ENCODE measurements at regions not wholly inside any gene's neighbourhood (a gene's known extent, or its start where the extent isn't known, plus 50 kb on each side); places are given as distances from the start of the nearest gene placed in this dataset.
"Not testable (repeated sequence)": the region's sequence is repeated elsewhere in the genome, so short reads cannot be mapped to it uniquely, and the experiment has no call there.

- DNase-seq (ENCODE audit: low read depth in 2 of 2), result no peak
Measured at GRCh38 chr4:164591666-164592065, 162.3 kb upstream of the SMIM31 start.

- DNase-seq (ENCODE audit: low read depth in 2 of 2), result no peak
Measured at GRCh38 chr4:164595751-164596150, 158.2 kb upstream of the SMIM31 start.

DNA sequence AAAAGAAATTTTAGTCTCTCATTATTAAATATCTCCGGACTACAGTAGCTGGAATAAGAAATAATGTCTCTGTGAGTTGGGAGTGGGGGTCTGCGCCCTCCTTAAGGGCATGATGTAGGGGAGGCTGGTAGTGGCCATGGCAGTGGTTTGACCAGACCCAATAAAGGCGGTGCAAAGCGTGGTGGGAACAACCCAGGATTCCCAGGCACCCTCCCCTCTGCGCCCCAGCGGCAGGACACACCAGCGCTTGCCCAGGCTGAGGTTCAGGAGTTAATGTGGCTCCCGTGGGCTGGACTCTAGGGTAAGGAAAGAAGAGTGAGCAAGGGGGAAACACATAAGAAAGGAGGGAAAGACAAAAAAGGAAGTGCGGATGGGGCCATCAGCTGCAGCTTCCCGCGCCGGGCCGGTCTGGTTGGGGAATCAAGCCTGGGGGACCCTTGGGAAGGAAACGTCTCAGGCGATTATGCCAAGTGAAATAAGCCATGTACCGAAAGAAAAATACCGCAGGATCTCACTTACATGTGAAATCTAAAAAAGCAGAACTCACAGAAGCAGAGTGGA lies 157.5 kb upstream of the SMIM31 start:
- DNase-seq (ENCODE audit: low read depth in 2 of 2), result no peak

DNA sequence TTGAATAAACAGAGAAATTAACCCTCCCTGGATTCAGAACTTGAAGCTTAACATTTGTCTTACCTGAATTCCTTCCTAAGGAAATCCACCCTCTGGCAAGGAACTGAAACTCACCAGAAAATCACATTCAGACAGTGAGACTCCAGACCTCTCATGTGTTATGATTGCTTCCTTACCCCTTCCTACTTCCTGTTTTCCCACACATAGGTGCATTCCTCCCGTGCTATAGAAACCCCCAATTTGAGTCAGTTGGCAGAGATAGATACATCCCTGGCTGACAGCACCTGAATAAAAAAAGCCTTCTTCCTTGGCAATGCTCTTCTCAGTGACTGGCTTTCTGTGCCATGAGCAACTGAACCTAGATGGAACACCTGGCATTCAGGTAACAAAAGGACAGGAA lies 157.0 kb upstream of the SMIM31 start:
- no peak for DNase-seq (ENCODE audit: low read depth in 2 of 2)

- no peak for DNase-seq (ENCODE audit: low read depth in 2 of 2)
Measured at GRCh38 chr4:164601653-164602052, 152.3 kb upstream of the SMIM31 start.

- not testable (repeated sequence) for DNase-seq (ENCODE audit: low read depth in 2 of 2)
Measured at GRCh38 chr4:164605791-164606190, 148.1 kb upstream of the SMIM31 start.

DNA sequence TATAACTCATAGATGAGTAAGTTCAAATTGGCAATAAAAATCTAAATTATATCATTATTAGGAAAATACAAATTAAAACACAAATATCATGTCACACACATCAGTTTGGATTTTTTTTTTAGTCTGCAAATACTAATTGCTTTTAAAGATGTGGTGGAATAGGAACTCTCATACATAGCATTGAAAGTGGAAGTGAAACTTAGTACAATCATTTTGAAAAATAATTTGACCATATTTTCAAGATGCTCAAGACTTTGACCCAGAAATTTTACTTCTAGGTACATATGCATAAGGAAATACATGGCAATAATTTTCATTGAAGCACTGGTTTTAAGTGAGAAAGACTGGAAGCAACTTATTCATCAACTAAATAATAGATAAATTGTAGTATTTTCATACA lies 147.5 kb upstream of the SMIM31 start:
- DNase-seq (ENCODE audit: low read depth in 2 of 2), result no peak

DNA sequence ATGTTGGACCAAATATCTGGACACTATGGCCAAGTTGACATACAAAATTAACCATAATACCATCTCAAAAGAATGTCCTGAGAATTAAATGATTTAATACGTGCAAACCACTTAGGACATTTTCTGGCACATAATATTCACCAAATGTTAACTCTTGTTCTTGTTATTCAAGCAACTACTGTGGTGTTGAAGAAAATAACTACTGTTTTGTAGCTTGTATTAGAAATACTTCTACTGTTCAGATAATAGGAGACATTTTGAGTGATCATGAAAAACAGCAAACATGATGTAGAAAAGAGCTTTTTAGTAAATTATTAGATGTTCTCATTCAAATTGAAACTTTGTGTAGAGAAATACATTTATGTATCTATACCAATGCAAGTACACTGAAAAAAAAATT lies 140.7 kb upstream of the SMIM31 start:
- DNase-seq (ENCODE audit: low read depth in 2 of 2), result no peak

GRCh38 chr4:164613792-164614191 lies 140.1 kb upstream of the SMIM31 start:
- DNase-seq (ENCODE audit: low read depth in 2 of 2), result no peak

DNA sequence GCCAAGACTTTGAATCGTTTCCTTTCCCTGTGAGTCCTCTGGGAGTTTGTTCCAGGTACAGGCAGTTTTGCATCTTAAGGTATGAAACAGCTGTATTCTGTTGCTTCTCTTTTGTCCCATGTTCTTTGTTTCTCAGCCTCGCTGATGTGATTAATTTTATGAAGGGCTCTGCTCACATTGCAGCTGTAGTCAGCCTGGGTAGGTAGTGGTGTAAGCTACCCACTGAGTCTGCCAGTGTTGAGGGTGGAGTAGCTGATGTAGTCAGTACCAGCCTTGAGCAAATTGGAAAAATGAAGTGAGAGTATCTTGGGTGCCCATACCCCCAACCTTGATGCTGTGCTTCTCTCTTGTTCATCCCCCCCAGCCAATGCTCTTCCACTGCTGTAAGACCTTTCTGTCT lies 139.6 kb upstream of the SMIM31 start:
- DNase-seq (ENCODE audit: low read depth in 2 of 2), result no peak

DNA sequence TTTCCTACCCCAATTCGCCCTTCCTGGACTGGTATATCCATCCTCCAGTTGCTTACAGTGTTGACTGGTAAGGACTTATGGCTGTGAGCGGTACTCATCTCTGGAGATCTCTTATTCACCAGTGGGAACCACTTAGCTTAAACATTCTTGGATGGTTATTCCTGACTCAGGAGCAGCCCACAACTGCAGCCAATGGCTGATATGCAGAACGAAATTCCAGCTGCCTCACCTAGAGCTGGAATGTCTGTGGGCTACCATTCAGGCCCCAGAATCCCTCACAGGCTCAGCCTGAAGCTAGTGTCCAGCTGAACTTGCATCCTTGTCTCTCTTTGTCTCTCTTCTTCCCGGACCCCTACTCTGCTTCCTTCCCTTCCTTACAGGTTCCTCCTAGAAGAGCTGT lies 138.9 kb upstream of the SMIM31 start:
- no peak for DNase-seq (ENCODE audit: low read depth in 2 of 2)

DNA sequence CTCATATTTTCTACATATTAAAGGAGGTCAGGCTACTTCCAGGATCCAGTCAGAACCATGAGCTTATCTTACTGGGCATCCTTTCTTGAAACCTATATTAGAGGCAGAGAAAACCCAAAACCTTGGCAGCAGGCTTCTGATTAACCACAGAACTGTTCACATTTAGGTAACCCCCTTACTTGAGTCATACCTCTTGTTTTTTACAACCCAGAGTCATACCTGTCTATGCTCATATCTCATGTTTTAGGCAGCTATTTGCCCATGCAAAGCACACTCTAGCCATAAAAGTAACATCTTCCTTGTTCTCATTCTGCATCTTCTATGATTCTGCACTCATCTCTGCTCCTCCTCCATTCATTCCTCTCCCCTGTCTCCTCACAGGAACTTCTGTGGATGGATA lies 138.0 kb upstream of the SMIM31 start:
- no peak for DNase-seq (ENCODE audit: low read depth in 2 of 2)

GRCh38 chr4:164616961-164617360 lies 137.0 kb upstream of the SMIM31 start:
- no peak for DNase-seq (ENCODE audit: low read depth in 2 of 2)

DNA sequence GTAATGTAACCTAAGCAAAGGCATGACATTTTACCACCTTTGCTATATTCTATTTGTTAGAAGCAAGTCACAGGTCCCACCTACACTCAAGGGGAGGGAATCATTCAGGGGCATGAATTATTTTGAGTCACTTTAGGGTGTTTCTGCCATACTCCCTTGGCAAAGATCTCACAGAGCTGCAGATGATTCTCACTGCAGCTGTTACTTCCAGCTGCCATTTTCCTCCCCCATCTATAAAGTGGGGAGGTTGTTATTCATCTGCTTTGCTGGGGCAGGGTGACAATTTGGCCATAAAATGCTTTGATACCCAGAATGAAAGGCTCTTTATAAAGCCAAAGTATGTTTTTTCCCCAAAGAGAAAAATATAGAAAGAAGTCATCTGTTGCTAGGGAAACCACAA lies 136.5 kb upstream of the SMIM31 start:
- DNase-seq (ENCODE audit: low read depth in 2 of 2), result no peak

- DNase-seq (ENCODE audit: low read depth in 2 of 2), result no peak
Measured at GRCh38 chr4:164617911-164618310, 136.0 kb upstream of the SMIM31 start.

DNA sequence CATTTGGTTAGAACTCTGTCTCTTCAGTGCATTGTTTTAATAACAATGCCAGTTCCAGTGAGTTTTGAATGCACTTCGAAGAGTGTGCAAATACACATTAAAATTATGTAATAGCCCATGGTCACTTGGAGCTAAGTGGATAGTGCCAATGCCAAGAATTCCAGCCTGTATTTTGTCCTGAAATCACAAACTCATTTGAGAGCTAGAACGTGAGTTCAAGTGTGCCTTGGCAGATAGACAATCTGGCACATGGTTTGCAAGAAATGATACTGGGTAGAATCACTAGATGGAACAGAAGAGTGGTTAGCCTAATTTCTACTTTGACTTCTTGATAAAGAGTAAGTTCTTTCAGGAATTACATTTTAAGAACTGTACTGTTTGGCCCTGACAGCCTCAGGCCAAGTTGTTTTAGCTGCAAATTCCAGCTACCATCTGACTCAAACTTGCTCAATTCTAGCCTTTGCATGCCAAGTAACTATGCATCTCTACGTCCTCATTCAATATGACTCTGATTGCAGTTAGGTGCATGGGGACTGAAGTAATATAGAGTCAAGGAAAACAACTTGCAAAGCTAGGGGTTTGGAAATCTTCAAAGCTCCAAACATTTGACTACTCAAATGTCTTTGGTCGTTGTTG lies 131.9 kb upstream of the SMIM31 start:
- no peak for DNase-seq (ENCODE audit: low read depth in 2 of 2)

GRCh38 chr4:164623099-164623498 lies 130.8 kb upstream of the SMIM31 start:
- DNase-seq (ENCODE audit: low read depth in 2 of 2), result no peak

DNA sequence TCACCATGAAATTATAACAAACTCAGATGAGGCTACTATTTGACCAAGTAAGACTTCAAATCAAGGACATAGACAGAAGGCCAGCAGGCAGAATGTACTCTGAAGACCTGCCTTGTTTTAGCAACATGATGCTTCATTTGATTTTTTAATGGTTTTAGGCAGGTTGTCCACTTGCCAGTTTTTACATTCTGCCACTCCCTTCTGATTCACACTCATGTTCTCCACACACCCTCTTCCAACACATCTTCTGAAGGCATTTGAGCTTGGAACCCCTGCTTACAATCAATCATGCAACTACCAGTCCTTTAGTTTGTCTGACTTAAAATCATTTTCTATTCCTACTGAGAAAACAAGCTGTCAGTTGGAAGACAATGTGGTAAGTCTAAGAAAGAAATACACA lies 114.9 kb upstream of the SMIM31 start:
- no peak for DNase-seq (ENCODE audit: low read depth in 2 of 2)

GRCh38 chr4:164648151-164648848 lies 105.6 kb upstream of the SMIM31 start:
- no peak for DNase-seq (ENCODE audit: low read depth in 2 of 2)

DNA sequence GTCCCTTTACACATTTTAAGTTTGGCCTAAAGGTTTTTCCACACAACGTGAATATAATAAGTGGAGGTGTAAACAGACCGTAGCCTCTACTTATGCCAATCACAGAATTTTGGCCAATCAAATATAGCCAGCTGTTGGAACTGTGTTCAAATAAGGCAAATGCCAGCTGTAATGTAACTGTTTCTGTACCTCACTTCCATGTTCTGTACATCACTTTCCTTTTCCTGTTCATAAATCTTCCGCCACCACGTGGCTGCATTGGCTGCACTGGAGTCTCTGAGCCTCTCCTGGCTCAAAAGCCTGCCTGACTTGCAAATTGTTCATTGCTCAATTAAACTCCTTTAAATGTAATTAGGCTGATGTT lies 105.1 kb upstream of the SMIM31 start:
- DNase-seq (ENCODE audit: low read depth in 2 of 2), result no peak

DNA sequence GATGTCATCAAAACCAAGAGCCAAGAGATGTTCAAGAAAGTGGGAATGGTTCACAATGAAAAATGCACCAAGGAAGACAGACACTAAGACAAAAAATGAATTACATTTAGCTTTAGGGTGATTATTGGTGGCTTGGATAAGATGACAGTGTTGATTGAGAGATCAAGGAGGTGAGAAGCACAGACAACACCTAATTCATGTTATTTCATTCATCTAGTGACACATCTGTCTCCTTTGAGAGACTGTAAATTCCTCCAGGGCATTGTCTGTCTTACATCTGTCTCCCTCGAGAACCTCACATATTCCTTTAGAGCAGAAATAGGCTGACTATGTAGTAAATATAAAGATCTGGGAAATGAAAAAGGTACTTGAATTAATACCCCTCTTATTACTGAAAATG lies 94.2 kb upstream of the SMIM31 start:
- DNase-seq (ENCODE audit: low read depth in 2 of 2), result no peak

DNA sequence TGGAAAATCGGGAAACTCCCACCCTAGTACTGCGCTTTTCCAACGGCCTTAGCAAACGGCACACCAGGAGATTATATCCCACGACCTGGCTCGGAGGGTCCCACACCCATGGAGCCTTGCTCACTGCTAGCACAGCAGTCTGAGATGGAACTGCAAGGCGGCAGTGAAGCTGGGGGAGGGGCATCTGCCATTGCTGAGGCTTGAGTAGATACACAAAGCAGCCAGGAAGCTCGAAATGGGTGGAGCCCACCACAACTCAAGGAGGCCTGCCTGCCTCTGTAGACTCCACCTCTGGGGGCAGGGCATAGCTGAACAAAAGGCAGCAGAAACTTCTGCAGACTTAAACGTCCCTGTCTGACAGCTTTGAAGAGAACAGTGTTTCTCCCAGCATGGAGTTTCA lies 77.8 kb upstream of the SMIM31 start:
- not testable (repeated sequence) for DNase-seq (ENCODE audit: low read depth in 2 of 2)

DNA sequence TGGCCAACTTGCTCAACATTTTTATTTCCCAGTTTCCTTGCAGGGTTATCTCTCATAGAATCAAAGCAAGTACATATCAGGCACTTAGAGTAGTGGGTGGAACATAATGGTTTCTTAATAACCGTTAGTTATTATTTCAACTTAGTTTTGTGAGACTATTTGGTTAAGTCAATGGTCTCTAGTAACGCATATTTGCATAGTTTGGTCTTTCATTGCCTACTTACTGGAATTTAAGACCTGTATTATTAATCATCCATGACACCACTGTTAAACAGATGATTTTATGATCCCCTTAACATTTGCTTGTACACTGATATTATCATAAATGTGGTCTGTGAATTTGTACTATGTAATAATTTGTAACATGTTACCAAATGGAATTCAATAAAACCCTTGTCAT lies 70.9 kb upstream of the SMIM31 start:
- no peak for DNase-seq (ENCODE audit: low read depth in 2 of 2)

- DNase-seq (ENCODE audit: low read depth in 2 of 2), result no peak
Measured at GRCh38 chr4:164695650-164696049, 58.3 kb upstream of the SMIM31 start.
